GM11168 (cell line): ENCODE measurements at regions not wholly inside any gene's neighbourhood (a gene's known extent, or its start where the extent isn't known, plus 50 kb on each side); places are given as distances from the start of the nearest gene placed in this dataset.

Experiments used
- in situ Hi-C: fragments of 300-500 bp; cut with MboI; formaldehyde crosslinking; loops from one replicate; pipeline ENCODE4 v1.12.0; 2022; ENCODE audit warnings: low sequenced_read_pairs; ENCODE audit not compliant: unreplicated experiment

DNA sequence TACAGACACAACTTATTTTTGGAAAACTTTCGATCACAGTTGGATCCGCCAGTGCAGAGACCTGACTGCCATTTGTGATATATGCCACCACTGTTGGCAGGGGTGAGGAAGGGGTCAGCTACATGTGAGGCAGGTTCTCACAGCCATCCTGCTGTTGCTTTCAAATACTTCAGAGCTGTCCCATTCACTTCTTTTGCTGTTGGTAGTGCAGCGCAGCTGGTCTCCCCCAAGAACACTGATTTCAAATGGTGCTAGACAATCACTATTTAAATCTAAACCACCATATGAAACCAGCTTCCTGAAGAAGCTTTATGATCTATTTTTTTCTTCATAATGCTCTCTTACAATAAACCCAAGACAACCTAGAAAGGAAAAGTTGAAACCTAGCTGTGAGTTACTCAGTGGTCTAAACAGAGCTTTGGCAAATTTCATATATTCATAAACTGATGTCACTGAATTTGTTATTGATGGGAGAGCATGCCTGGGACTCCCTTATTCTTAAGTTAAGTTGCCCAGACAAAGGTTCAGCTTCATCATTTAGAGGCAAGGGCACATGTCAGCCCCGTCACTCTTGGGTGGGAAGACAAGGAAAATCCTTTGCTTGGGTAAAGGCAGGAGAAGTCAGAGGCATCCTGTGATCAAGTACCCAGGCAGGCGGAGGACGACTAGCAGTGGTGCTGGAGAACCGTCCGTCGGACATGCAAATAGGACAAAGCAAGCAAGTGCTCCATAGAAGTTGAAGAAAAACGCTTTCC, 143.4 kb upstream of the KLF14 start:
- in situ Hi-C loops: no loop called here

- in situ Hi-C loops: no loop called here
These were observed 143.9 kb upstream of the KLF14 start for GRCh38 chr7:130877991-130878305.

- in situ Hi-C loops: no loop called here
These were observed 144.8 kb upstream of the KLF14 start for GRCh38 chr7:130878785-130879184.

DNA sequence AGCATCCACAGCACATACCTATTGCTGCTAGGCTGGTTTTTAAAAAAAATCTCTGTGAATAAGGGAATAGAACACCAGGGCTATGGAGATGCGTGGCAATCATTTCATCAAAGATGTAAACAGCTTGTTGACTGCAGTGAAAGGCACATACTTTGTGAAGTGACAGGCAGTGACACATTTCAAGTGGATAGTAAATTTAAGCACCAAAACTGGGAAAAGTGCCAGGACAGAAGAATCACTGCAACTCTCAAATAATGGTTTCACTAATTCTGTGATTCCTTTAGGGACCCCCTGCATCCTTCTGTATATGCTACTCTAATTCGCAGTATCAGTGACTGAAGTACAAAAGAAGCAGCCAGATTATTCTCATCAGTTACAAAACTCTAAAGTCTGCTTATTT, 145.2 kb upstream of the KLF14 start:
- in situ Hi-C loops: no loop called here

- in situ Hi-C loops: no loop called here
These were observed 146.7 kb upstream of the KLF14 start for GRCh38 chr7:130880668-130881067.

- in situ Hi-C loops: no loop called here
These were observed 147.2 kb upstream of the KLF14 start for GRCh38 chr7:130881091-130881798.

DNA sequence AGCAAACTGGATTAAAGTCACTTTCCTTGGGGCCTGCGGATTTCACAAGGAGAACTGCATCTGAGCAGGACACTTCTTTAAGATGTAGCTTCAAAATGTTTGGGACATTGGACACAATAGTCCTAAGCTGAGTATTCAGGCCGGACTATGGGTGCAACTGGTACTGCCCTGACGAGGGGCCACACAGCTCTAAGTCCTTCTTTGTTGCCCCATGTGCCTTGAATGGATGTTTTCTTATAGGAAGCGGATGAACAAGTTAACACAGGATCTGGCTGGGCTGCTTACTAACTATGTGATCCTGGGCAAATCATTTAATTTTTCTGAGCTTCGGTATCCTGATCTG, 147.8 kb upstream of the KLF14 start:
- in situ Hi-C loops: no loop called here

DNA sequence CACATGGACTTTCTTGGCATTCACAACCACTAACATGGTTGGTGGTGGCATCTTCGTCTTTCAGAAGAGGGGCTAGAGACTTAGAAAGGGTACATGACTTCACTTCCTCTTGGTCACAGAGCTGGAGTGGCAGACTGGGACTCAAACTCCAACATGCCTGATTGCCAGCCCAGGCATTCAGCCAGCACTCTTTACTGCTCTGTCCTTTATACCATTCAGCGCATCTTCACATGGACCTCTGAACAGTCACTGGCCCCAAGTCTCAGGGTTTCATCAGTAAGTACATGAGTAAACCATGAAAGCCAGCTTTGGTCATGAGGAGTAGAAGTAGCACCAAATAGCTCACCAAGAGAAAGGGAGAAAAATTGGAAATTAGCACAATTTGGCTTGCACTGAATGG, 148.4 kb upstream of the KLF14 start:
- in situ Hi-C loops: no loop called here

DNA sequence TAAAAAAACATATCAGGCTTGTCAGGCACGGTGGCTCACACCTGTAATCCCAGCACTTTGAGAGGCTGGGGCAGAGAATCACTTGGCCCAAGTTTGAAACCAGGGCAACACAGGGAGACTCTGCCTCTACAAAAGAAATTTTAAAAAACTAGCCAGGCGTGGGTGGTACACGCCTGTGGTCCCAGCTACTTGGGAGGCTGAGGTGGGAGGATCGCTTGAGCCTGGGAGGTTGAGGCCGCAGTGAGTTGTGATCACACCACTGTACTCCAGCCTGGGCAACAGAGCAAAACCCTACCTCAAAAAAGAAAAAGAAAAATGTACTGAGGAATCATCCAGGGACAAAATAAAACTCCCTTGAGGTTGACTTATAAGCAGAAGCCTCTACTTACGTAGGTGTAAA, 149.9 kb upstream of the KLF14 start:
- in situ Hi-C loops: no loop called here

DNA sequence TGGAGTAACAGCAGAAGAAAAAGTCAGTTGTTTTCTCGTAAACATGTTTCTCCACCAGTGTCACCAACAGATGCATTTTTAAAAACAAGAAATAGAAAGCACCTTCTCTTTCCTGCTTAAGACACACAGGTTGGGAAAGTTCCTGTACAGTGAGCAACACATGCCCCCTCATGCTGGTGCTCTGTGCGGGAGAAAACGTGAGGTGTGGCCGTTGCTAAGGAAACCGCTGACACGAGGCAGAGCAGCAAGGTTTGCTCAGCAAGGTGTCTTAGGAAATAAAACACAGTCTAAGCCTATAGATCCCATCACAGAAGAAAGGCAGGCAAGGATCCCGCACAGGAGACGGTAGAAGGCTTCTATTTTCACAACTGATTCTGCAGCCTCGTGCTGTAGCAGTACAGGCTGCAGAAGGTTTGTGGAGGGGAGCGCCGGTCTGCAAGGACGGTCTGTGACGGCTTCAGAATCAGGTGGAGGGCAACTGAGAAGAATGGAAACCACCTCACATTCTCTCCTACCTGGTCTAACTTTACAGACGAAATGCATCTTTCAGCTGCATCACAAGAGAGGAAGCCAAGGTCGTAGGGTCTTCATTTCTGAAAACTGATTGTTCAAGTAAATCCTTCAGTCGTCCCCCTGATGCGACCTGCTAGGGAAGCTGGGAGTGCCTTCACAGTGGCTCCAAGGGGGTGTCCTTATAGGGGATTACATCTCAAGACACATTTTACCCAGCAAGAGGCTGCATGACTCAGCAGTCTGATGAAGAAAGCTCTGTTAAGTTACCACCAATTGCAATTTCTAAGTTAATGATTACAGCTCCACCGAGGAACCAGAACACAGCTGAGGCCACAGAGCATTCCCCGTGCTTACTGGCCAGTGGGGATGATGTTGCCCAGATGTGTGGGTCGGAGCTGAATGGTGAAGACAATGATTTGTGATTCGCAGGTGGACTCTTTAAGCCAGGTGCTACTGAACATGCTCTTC, 150.7 kb upstream of the KLF14 start:
- in situ Hi-C loops: no loop called here

GRCh38 chr7:130886438-130887135, 152.6 kb upstream of the KLF14 start:
- in situ Hi-C loops: no loop called here

DNA sequence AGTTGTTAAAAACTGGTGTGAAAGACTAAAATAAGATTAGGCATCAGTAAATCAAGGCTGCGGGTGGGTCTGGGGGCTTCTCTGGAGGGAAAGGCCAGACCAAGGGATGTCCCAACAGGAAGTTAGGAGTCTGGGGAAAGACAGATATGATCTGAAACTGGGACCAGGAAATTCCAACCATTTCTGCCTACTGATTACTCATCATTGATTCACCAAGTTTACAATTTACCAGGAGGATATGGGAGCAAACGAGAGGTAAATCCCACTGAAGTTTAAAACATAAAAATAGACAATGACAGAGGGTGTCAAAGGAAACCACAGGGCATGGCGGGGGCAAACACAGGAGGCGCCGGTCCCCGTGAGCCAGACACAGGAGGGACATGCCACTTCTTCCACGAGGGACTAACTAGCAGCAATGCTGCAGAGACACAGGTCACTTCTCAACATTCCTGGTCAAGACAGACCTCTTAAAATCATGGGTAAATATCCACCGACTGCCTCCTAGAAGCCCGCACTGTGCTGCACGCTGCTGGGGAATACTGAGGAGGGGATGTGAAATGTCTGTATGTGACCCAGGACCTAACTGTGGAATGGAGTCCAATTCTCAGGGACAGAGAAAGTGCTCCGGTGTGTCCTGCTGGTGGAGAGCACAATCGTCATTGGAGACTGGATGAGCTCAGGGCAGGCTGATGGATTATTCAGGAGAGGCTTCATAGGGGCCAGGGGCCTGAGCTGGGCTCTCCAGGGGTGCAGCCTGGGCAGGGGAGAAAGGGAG, 153.4 kb upstream of the KLF14 start:
- in situ Hi-C loops: no loop called here

GRCh38 chr7:130887957-130888371, 154.0 kb upstream of the KLF14 start:
- in situ Hi-C loops: no loop called here

- in situ Hi-C loops: no loop called here
These were observed 154.5 kb upstream of the KLF14 start for GRCh38 chr7:130888468-130888867.

DNA sequence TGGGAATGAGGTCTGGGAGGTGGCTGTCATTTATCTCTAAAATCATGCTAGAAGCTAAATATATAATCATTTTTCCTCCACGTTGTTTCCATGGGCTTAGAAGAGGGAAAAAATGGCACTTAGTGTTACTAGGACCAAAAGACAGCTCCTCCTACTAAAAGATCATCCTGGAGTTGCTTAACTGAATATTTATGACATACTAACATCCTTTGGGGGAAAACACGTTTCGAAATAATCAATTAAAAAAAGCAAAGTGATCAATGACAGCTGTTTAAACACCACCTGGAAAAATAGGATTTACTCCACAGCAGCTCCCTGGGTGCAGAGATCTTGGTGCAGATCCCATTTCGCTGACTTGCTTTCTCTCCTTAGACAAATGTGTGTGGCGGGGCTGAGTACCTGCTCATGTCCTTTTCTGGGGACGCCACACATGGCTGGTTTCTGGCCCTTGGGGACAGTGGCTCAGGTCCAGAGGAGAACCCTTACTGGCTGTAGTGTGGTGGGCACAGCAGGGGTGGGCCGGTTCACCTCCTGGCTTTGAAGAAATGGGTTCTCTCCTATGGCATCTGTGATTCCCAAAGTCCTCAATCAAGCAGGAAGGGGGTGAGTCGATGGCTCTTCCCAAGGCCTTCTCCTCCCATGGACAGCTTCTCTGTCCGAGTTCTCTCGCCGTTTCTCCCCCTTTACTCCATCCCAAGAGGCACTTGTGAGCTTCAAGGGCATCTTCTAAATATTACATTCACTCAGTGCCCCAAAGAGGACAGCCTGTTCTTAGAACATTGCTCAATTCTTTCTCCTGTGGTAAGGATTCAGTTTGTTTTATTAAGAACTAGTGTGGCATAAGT, 156.4 kb upstream of the KLF14 start:
- in situ Hi-C loops: no loop called here

GRCh38 chr7:130891254-130892094, 157.5 kb upstream of the KLF14 start:
- in situ Hi-C loops: no loop called here

DNA sequence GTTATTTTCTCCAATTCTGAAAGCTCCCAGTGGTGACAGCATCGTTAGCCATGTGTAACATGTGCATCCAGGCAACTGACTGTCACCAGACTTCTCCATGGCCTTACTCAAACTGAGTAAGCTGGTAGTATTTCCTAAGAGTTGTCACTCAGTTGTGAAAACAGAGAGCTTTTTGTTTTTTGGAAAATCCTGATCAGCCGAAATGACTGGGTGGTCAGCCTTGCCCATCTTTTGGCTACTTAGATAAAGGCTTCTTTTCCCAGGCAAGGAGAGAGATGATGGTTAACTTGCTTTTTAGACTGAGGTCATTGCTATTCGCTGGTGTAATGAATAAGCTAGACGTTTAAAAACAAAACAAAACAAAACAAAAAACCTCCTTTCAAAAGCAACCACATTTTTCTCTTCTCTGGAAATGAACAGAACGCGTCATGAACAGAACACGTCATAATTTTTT, 159.5 kb upstream of the KLF14 start:
- in situ Hi-C loops: no loop called here
